H4 (cell line): ENCODE measurements at regions not wholly inside any gene's neighbourhood (a gene's known extent, or its start where the extent isn't known, plus 50 kb on each side); places are given as distances from the start of the nearest gene placed in this dataset.

Source experiments
- DNase-seq: peaks from one replicate; pipeline ENCODE4 v3.0.0-alpha.2; 2015; ENCODE audit warnings: low spot score

- DNase-seq: no peak
Measured at GRCh38 chr3:30263238-30263924, 343.0 kb upstream of the TGFBR2 start.

GRCh38 chr3:30263925-30264313 is 342.5 kb upstream of the TGFBR2 start:
- no peak for DNase-seq

- DNase-seq: no peak
Measured at GRCh38 chr3:30266524-30266923, 339.9 kb upstream of the TGFBR2 start.

- DNase-seq: no peak
Measured at GRCh38 chr3:30268288-30268687, 338.1 kb upstream of the TGFBR2 start.

DNA sequence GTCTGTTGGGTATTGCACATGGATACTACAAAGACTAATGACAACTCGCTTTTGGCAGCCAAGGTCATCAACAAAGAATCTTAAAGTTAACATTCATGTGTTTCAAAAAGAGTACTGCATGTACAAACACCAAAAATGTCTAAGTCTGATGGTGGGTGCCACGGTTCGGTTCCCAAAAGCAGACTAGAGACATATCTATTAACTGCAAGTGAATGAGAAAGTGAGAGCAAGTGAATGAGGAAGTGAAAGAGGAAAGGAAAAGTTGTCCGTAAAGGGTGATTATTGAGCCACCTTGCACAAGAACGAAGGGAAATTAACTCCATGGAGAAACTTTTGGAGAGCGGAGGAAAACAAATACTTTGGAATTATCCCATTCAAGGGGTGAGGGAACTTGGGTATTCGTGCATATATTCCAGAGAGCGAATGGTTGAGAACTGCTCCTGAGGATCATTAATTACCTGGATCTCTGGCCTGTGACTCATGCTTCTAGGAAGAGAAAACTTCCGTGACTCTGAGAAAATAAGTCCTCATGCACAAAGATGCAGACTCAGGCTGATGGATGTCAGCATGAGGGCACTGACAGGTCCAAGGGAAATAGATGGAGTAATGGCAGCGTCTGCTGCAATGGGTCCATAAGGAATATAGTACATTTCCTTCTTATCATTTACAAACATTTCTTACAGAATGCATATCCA is 336.5 kb upstream of the TGFBR2 start:
- no peak for DNase-seq

DNA sequence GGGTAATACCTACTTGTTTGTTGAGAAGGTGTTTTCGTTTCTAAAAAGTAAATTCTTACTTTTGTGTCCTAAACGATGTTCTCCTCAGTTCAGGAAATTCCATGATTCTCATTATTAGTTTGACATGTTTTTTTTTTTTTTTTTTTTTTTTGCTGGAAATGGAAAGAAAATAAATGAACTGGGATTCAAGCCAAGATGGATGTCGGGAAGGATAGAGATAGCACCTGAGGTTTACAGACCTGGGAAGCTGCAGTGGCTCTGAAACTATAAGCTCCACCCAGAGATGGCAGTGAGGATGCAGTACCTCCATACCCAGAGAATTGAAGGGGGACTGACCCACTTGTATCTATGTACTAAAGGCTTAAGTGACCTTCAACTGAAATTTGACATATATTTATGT is 334.6 kb upstream of the TGFBR2 start:
- no peak for DNase-seq

DNA sequence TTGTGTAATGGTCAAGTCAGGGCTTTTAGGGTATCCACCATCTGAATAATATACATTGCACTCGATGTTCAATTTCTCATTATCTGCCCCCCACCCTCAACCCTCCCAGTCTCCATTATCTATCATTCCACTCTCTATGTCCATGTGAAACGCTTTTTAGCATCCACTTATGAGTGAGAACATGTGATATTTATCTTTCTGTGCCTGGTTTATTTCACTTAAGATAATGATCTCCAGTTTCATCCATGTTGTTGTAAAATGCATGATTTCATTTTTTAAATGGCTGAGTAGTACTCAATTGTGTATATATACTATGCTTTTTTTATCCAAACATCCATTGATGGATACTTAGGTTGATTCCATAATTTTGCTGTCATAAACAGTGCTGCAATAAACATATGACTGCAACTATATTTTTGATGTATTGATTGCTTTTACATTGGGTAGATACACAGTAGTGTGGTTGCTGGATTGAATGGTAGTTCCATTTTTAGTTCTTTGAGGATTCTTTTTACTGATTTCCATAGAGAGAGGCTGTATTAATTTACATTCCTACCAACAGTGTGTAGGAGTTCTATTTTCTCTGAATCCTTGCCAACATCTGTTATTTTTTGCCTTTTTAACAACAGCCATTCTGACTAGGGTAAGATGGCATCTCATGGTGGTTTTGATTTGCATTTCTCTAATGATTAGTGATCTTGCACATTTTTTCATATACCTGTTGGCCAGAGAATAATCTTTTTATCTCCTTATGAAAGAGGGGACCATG is 332.9 kb upstream of the TGFBR2 start:
- no peak for DNase-seq

DNA sequence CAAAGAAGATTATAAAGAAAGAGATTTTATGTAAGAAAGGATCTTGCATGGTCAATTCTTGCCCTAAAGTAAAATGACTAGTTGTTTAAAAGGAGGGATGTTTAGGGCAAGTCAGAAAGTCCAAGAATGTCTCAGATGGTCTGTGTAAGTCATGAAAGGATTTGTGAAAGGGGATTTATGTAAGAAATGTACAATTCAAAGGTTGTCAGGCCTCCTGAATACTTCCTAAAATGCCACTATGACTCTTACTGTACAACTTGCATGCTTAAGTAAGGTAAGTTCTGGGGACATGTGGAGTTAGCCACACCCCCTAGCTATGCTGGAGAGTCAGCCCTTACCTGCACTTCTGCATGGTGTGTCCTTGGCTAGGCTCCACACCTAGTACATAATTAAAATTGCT is 328.9 kb upstream of the TGFBR2 start:
- DNase-seq: no peak

- DNase-seq: no peak
Measured at GRCh38 chr3:30281526-30281925, 324.9 kb upstream of the TGFBR2 start.

DNA sequence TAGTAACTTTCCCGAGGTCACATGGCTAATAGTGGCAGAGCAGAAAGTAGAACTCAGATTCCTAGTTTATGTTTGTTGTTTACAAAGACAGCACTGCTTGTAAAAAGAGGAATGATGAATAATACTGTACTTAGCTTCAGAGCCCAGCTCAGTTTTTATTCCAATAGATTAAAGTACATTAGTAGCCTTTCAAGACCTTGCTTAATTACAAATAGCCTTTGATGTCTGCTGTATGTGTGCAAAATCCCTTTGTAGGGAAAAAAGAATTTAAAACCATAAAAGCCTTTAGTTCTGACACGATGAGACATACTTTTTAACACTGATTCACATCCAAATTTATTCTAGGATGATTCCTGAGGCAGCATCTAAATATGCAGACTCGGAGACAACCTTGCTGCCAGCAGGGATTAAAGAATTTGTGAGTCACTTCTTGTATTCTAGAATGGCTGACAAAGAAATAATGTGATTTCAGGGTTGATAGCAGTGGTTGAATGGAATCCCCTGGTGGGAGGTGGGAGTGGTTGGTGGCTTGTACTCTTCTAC is 324.2 kb upstream of the TGFBR2 start:
- peak; percentile 31 for DNase-seq

- no peak for DNase-seq
Measured at GRCh38 chr3:30285188-30286006, 321.0 kb upstream of the TGFBR2 start.

DNA sequence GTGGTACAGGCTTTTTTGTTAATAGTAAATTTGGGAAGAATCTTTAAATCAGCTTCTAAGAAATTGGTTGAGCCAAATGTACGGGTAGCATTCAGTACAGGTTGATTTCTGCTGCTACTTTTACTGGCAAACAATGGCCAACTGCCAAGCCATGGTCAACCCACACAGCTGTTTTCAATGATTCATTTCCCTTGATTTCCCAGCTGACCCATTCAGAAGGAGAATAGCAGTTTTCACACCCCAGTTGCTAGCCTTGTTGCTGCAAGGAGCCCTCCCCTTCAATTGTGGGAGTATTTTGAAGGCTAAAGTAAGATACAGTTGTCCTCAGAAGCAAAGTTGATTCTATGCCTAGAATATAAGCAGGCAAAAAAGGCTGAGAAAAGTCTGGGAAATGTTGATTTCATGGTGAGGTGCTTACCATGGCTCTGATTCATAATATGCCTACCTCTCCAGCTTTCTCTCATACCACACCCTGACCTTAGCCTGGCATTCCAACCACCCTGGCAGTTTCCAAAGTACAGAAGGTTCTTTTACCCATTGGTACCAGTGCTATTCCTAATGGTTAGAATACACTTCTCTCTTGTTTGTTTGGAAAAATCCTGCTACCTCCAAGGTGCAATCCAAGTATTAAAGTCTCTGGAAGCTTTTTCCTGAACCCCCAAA is 320.3 kb upstream of the TGFBR2 start:
- peak; percentile 80 for DNase-seq

DNA sequence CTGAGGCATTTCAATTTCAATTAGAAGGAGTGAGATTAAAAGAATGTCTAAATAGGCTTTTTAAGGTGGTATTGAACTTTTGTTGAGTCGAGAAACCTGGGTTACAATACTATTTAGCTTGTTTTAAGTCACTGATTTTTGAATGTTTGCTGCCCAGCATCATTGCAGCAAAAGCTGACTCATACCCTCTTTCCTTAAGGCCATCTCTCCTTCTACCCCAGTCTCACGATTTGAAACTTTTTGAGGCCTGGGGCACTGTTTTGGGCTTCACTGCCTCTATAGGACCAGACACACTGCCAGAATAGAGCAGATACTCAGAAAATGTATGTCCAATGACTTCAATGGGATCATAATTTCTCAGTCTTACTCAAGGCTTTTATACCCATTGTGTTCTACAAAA is 319.6 kb upstream of the TGFBR2 start:
- DNase-seq: no peak

DNA sequence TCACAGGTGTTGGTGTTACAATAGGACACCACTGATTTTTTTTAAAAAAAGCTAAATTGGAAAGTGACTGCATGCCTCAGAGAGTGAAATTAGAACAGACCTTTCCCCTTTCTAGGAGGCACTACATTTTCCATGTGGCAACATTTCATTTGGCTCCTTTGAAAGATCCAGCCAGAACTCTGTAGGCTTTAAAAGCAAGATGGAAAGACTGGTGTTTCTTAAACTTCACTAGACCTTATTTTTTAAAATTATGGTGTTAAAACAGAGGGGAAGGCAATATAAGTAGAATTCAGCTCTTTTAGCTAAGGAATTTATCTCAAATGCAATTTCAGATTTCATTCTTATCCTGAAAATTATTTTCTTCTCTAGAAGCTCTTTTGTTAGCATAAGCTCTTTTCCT is 317.6 kb upstream of the TGFBR2 start:
- DNase-seq: no peak

- DNase-seq: peak; percentile 4
Measured at GRCh38 chr3:30289324-30289723, 317.1 kb upstream of the TGFBR2 start.

DNA sequence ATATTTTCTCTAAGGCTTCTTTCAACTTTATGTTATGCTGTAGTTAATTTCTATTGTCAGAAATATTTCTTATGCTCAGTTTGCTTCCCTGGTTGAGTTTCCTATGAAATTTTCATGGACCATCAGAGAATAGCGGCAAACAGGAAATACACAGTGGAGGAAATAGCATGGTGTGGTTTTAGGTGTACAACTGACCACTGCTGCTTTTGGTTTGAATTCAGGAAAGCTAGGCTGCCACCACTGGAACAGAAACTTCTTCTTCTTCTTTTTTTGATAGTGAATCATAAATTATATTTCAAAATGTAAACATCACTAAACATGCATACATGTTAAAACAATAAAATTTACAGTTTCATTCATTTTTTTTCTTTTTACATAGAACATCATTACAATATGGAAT is 316.6 kb upstream of the TGFBR2 start:
- no peak for DNase-seq

DNA sequence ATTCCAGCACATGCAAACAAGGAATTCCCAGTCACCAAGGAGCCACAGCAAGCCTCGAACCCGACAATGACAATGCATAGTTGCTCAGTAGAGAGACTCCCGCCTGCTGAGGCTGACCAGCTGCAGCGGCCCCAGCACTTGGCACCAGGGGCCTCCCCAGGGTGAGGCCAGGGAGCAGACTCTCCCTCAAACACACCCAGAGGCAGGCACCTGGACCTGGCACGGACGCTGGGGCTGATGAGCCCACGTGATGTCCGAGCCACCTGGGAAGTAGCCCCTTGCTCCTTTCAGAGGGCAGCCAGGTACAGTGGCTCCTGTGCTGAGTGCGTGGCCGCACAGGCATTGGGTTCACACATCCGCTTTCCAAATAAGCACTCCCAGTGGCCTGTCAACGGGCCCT is 315.9 kb upstream of the TGFBR2 start:
- DNase-seq: no peak

DNA sequence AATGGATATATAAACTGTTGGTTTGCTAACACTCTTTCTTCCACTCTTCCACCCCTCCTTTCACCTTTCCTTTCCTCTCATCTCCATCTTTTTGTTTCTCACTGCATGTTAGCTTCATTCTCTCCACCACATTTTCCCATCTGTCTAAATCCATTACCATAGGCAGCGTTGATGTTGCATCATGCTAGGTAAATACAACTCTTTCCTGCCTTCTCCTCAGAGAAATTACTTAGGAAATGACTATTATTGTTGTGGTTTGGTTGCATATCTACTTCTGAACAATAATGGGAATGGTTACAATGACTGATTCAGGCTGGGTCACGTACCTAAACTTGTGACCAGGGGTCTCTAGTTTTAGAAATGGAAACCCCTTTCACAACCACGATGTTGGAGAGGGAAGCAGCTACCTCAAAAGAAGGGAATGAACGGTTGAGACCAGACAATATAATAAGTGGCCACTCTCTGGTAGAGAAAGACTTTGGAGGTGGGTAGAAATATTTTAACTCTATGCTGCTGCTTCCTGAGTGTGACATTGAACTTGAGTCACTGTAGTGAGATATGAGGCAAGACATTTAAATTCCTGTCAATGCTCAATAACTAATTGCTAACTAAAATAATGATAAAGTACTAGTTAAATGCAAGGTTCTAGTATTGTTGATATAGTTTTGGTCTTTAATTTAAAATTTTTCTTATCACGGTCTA is 314.1 kb upstream of the TGFBR2 start:
- DNase-seq: peak; percentile 48

DNA sequence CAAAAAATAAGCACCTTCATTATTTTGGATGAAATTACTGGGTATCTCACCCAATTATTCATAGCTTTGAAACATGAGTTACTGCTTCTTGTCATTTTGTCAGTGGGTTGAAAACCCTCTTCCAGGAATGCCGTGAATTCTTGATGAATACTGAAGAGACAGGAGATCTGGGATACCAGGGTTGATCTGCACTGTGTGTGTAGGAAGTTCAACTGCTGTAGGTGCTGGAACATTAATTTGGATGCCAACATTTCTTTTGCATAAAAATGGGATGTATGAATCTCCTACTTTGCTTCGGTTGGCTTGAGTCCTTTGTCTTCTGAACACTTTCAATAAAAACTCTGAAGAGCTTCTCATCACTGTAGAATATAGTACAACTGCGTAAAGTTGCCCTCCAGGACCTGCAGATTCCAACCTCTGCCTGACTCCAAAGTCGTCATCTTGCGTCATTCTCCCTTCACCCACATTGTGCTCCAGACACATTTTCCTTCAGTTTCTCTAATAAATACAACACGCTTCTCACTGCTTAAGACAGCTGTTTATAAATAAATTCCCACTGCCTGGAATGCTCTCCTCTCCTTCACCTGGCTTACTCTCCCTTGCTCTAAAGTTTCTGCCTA is 312.7 kb upstream of the TGFBR2 start:
- no peak for DNase-seq

- DNase-seq: no peak
Measured at GRCh38 chr3:30294241-30294667, 312.1 kb upstream of the TGFBR2 start.
